HL-60 (cell line): ENCODE measurements at regions not wholly inside any gene's neighbourhood (a gene's known extent, or its start where the extent isn't known, plus 50 kb on each side); places are given as distances from the start of the nearest gene placed in this dataset.

ENCODE experiments used
- DNase-seq, 2 experiments: peaks; one replicate each; pipeline ENCODE4 v3.0.0-alpha.2; 2010 to 2020; ENCODE audit warnings: low read depth in 1 of 2, low spot score in 1 of 2
- H3K27ac ChIP-seq: fragments of 250-450 bp; sonication (Bioruptor Pico); replicated peaks from 2 replicates; pipeline ENCODE4 v1.5.1; 2020; ENCODE audit warnings: mild to moderate bottlenecking, moderate library complexity
- H3K27me3 ChIP-seq: fragments of 250-450 bp; sonication (Bioruptor Pico); 2 replicates; pipeline ENCODE4 v1.5.1; 2021; ENCODE audit warnings: mild to moderate bottlenecking, moderate library complexity; ENCODE audit not compliant: insufficient read depth, poor library complexity, severe bottlenecking
- H3K4me3 ChIP-seq: replicated peaks from 2 replicates; pipeline ENCODE4 v1.5.1; 2011; ENCODE audit warnings: mild to moderate bottlenecking, control low read depth, low read length; ENCODE audit not compliant: insufficient read depth
- GABPA ChIP-seq: IDR thresholded peaks from 2 replicates; pipeline ENCODE4 v1.6.1; 2012; ENCODE audit warnings: low read depth
- POLR2AphosphoS5 ChIP-seq: IDR thresholded peaks from 2 replicates; pipeline ENCODE4 v1.6.1; 2012; ENCODE audit warnings: low read depth
- SPI1 ChIP-seq: IDR thresholded peaks from 2 replicates; pipeline ENCODE4 v1.6.1; 2012; ENCODE audit warnings: low read depth, mild to moderate bottlenecking, borderline replicate concordance
- TF ChIP-seq, protein P1 (sequence below): IDR thresholded peaks from 2 replicates; pipeline ENCODE4 v1.6.1; 2012; ENCODE audit warnings: low read depth; ENCODE audit not compliant: insufficient replicate concordance
- TF ChIP-seq, protein P2 (sequence below): IDR thresholded peaks from one replicate; pipeline ENCODE4 v1.5.1; 2011; ENCODE audit warnings: low read length, control low read depth, inconsistent platforms; ENCODE audit not compliant: insufficient read depth

GRCh38 chrX:137425273-137425902 lies 140.5 kb upstream of the ZIC3 start:
- H3K27me3 ChIP-seq, result peaks cover 32% of the 10 kb centered on the region
- H3K4me3 ChIP-seq, result no peak overlapping the region
- TF ChIP-seq POLR2AphosphoS5 (no peak), SPI1 (no peak), GABPA (no peak)
- TF ChIP-seq, protein P1, sequence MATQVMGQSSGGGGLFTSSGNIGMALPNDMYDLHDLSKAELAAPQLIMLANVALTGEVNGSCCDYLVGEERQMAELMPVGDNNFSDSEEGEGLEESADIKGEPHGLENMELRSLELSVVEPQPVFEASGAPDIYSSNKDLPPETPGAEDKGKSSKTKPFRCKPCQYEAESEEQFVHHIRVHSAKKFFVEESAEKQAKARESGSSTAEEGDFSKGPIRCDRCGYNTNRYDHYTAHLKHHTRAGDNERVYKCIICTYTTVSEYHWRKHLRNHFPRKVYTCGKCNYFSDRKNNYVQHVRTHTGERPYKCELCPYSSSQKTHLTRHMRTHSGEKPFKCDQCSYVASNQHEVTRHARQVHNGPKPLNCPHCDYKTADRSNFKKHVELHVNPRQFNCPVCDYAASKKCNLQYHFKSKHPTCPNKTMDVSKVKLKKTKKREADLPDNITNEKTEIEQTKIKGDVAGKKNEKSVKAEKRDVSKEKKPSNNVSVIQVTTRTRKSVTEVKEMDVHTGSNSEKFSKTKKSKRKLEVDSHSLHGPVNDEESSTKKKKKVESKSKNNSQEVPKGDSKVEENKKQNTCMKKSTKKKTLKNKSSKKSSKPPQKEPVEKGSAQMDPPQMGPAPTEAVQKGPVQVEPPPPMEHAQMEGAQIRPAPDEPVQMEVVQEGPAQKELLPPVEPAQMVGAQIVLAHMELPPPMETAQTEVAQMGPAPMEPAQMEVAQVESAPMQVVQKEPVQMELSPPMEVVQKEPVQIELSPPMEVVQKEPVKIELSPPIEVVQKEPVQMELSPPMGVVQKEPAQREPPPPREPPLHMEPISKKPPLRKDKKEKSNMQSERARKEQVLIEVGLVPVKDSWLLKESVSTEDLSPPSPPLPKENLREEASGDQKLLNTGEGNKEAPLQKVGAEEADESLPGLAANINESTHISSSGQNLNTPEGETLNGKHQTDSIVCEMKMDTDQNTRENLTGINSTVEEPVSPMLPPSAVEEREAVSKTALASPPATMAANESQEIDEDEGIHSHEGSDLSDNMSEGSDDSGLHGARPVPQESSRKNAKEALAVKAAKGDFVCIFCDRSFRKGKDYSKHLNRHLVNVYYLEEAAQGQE, result no peak
- TF ChIP-seq, protein P2, sequence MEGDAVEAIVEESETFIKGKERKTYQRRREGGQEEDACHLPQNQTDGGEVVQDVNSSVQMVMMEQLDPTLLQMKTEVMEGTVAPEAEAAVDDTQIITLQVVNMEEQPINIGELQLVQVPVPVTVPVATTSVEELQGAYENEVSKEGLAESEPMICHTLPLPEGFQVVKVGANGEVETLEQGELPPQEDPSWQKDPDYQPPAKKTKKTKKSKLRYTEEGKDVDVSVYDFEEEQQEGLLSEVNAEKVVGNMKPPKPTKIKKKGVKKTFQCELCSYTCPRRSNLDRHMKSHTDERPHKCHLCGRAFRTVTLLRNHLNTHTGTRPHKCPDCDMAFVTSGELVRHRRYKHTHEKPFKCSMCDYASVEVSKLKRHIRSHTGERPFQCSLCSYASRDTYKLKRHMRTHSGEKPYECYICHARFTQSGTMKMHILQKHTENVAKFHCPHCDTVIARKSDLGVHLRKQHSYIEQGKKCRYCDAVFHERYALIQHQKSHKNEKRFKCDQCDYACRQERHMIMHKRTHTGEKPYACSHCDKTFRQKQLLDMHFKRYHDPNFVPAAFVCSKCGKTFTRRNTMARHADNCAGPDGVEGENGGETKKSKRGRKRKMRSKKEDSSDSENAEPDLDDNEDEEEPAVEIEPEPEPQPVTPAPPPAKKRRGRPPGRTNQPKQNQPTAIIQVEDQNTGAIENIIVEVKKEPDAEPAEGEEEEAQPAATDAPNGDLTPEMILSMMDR, result no peak
- no peak for DNase-seq
- H3K27ac ChIP-seq, result no peak overlapping the region

GRCh38 chrX:137424679-137425078 lies 141.2 kb upstream of the ZIC3 start:
- Histone ChIP-seq H3K4me3 (no peak overlapping the region), H3K27me3 (peaks cover 32% of the 10 kb centered on the region), H3K27ac (no peak overlapping the region)
- TF ChIP-seq SPI1, result no peak
- TF ChIP-seq POLR2AphosphoS5, result no peak
- TF ChIP-seq, protein P2, result no peak
- TF ChIP-seq, protein P1, result no peak
- no peak for TF ChIP-seq GABPA
- no peak for DNase-seq

- peaks cover 25% of the 10 kb centered on the region for H3K27me3 ChIP-seq
- no peak overlapping the region for H3K27ac ChIP-seq
- no peak overlapping the region for H3K4me3 ChIP-seq
- TF ChIP-seq SPI1, result no peak
- no peak for TF ChIP-seq GABPA
- TF ChIP-seq, protein P2, result no peak
- TF ChIP-seq POLR2AphosphoS5, result no peak
- TF ChIP-seq, protein P1, result no peak
- no peak for DNase-seq
These were observed 142.7 kb upstream of the ZIC3 start for GRCh38 chrX:137423241-137423640.
